Body of pancreas (tissue), 4 donors: ENCODE measurements at regions not wholly inside any gene's neighbourhood (a gene's known extent, or its start where the extent isn't known, plus 50 kb on each side); places are given as distances from the start of the nearest gene placed in this dataset.

Source experiments
- CTCF ChIP-seq, 7 experiments: fragments of 450-650 bp in 4 of 7; fragments of 200-600 bp in 3 of 7; sonication (generic) in 3 of 7; IDR thresholded peaks; one replicate each; pipeline ENCODE4 v1.5.1; 2016 to 2019; ENCODE audit warnings: antibody characterized with exemption in 7 of 7
- POLR2A ChIP-seq, 3 donors: fragments of 450-650 bp; IDR thresholded peaks; one replicate each; pipeline ENCODE4 v1.6.1; 2016; ENCODE audit warnings: antibody characterized with exemption in 3 of 3, mild to moderate bottlenecking in 2 of 3

DNA sequence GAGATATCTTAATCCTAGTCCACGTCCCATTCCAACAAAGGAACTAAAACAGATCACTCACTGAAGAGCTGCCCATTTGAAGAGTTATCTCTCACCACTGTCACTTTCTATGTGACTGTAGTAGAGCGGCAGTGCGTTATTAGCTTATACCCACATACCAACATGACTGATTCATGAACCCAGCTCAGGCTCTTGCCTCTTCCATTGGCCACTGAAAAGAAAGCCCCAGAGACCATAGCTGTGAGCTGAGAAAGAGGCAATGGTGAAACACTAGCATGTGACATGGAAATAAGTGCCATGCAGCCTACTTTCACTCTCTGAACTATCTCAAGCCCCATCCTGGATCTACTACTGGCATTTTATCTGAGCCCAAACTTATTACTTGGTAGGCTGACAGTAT, 151.7 kb upstream of the MOCS2 start:
- TF ChIP-seq CTCF (IDR thresholded peaks at IDR 0.05), result no peak
- no peak for TF ChIP-seq POLR2A (IDR thresholded peaks at IDR 0.05)
